Skin epidermis (tissue), 12 donors: ENCODE measurements at regions not wholly inside any gene's neighbourhood (a gene's known extent, or its start where the extent isn't known, plus 50 kb on each side); places are given as distances from the start of the nearest gene placed in this dataset.

Experiments
- H3K27ac ChIP-seq, 21 experiments: fragments of 200-600 bp; sonication (generic) in 11 of 21; one replicate each; pipeline ENCODE4 v1.5.0; 2020; ENCODE audit warnings: mild to moderate bottlenecking in 3 of 21, inconsistent platforms in 2 of 21, moderate library complexity in 2 of 21
- H3K4me3 ChIP-seq, 7 experiments: fragments of 200-600 bp; sonication (generic) in 2 of 7; one replicate each; pipeline ENCODE4 v1.5.0; 2020; ENCODE audit warnings: inconsistent platforms in 2 of 7, mild to moderate bottlenecking in 2 of 7, moderate library complexity in 1 of 7

GRCh38 chr13:91203430-91203829 lies 144.1 kb upstream of the MIR17HG start:
- H3K27ac ChIP-seq = no peak overlapping the region
- H3K4me3 ChIP-seq = no peak overlapping the region

DNA sequence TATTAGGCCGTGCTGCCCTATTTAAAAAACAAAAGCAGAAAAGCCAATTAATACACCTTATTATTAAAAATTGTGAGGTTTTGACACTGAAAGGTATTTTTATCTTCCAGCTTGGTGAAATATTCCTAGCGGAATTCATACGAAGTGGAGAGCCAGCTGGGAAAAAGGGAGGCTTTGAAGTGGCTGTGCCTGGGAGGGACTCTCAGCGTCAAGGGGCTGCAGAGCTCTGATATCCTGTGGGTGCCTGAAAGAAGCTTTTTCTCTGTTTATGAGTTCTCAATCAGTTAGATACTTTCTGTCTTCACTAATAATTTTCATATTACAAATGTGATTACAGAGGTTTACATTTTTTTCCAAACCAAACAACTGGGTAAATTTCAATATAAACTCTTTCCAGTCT lies 140.2 kb upstream of the MIR17HG start:
- Histone ChIP-seq H3K27ac (no peak overlapping the region), H3K4me3 (no peak overlapping the region)

DNA sequence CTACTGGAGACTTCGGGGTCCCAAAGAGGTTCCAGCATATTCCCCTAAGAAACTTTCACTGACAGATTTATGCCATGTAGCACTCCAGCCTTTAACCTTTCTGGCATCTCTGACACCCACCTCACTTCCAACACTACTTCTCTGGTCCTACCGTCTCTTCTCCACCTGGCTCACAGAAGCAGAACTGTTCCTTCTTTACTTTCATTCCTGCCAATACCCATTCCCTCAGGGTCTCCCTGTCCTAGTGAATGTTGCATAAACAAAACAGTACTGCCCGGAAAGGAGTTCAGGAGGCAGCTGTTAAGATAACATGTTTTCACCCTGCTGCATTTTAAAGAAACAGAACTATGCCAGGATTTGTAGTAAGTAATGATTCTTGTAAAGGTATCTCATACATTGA lies 136.0 kb upstream of the MIR17HG start:
- Histone ChIP-seq H3K4me3 (no peak overlapping the region), H3K27ac (no peak overlapping the region)

GRCh38 chr13:91212231-91212630 lies 135.3 kb upstream of the MIR17HG start:
- H3K4me3 ChIP-seq = no peak overlapping the region
- H3K27ac ChIP-seq = no peak overlapping the region

DNA sequence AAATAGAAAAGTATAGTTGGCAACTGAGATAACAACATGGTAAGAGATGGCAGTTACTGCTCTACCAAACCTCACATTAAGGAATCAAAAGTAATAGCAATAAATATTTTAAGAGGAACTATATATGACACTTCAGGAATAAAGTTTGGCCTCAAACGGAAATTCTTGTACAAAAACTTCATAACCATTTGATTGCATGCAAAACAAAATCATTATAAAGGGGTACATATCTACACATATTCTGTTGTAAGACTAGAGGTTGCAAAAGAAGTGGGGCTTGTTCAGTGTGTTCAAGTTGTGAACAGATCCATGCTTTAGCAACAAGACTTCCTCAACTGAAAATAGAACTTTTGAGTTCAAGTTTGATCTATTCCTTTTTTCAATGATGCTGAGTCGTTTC lies 133.5 kb upstream of the MIR17HG start:
- H3K27ac ChIP-seq = no peak overlapping the region
- H3K4me3 ChIP-seq = no peak overlapping the region

DNA sequence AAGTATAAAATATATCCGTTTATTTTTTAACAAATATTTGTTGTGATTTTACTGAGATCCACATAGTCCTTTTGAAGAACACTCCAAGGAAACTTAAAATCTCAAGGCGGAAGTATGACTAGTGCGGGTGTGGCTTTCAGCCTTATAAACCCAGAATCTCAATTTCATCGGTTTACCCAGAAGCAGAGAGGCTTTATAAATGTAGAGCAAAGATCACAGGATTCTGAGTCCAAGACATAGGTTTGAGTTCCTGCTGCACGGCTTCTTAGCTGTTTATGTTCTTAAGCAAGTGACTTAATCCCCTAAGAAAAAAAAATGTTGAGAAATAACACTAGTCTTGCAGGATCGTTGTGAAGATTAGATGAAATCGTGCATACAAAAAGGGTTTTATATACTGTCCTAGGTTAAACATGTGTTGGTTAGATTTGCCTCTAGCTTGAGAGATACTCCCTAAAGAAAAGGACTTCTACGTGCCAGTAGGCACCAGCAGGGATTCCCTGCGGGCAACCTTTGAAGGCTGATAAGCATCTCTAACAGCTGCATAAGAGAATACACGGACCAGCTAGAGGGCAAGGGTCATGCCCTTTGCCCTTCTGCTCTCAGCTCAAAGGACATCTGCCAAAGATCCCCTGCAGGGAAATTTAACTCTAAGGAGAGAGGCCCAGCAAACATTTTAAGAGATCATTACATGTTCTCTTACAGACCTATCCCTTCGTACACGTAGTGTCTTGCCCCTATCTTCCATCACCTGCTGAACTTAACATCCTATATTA lies 130.4 kb upstream of the MIR17HG start:
- Histone ChIP-seq H3K27ac (no peak overlapping the region), H3K4me3 (no peak overlapping the region)

DNA sequence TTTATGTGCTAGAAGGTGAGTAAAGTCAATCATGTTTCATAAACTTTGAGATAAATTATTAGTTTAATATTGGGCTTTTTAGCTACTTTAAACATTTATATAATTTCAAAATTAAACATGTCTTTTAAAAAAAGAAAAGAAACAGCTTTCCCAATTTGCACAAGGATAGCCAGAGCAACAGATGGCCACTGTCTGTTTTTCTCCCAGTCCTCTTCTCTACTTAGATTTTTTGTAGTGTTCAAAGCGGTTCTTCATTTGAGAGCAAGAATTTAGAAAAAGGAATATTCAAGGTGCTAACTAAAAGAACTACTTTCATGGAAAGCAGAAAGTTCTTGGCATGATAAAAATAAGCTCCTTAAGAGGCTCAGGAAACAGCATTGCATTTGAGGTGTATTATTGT lies 128.3 kb upstream of the MIR17HG start:
- no peak overlapping the region for H3K4me3 ChIP-seq
- no peak overlapping the region for H3K27ac ChIP-seq

DNA sequence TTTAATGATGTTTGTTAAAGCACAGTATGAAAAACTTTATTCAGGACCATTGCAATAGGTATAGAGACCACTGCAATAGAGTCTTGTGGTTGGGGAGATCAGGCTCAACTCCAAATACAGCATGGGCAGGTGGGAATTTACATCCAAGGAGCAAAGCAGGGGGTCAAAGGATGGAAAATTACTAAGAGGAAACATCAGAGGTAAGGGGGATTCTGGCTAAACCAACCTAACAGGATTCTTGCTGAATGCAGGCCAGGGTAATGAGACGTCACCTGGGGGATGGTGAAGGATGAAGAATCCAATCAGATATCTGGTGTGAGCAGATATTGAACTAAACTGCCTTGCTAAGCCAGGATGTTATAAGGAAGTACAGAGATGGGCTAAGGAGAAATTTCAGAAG lies 126.6 kb upstream of the MIR17HG start:
- no peak overlapping the region for H3K4me3 ChIP-seq

DNA sequence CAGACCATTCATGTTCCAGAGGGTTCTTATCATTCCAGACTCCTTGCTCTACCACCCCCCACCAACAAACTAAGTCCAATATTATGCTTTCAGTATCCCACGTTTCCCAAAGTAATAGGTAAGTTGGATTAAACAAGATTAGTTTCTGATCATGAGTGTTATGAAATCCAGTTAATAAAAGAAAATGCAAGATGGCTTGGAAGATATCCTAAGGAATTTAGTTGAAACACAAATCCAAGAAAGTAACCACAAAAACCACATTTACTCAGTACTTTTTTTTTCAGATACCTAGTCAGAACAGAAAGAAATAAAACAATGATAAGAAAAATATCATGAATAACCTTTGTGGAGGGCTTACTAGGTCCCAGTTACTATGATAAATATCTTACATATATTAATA lies 119.4 kb upstream of the MIR17HG start:
- Histone ChIP-seq H3K27ac (no peak overlapping the region), H3K4me3 (no peak overlapping the region)

More for the DNA sequence above, 126.6 kb upstream of the MIR17HG start:
- no peak overlapping the region for H3K27ac ChIP-seq

DNA sequence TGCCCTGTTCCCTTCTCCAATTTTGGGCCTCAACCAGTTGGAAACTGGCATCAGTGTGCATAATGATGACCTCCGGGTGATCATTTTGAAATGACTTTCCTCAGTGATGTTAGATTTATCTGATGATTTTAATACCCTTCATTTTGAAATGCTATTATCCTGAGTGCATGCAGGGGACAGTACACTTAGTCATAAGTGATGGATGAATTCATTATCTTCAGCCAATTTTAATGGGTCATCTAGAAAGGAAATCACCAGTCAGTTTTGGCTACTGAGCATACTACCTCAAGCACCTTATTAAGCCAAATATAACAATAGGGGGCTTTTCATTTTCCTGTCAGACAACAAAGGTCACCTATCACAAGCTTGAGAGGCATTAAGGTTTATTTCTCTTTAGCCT lies 118.5 kb upstream of the MIR17HG start:
- H3K27ac ChIP-seq = no peak overlapping the region
- H3K4me3 ChIP-seq = no peak overlapping the region

- H3K4me3 ChIP-seq = no peak overlapping the region
- no peak overlapping the region for H3K27ac ChIP-seq
These were observed 114.8 kb upstream of the MIR17HG start for GRCh38 chr13:91232716-91233115.

GRCh38 chr13:91233291-91233690 lies 114.2 kb upstream of the MIR17HG start:
- Histone ChIP-seq H3K27ac (no peak overlapping the region), H3K4me3 (no peak overlapping the region)

GRCh38 chr13:91236182-91236581 lies 111.3 kb upstream of the MIR17HG start:
- H3K4me3 ChIP-seq = no peak overlapping the region

DNA sequence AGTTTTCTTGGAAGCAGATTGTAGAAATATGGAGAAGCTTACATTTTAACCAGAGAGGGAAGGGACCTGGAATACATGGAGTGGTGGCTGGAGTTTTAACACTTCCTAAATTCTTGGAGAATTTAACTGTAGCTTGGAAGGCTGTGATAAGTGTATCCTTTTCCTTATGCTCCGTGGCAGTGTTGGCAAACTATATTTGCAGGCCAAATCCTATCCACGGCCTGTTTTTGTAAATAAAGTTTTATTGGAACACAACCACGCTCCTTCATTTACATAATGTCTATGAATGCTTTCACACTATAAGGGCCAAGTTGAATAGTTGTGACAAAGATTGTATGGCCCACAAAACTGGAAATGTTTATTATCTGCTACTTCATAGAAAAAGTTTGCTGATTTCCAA lies 110.6 kb upstream of the MIR17HG start:
- no peak overlapping the region for H3K4me3 ChIP-seq
- H3K27ac ChIP-seq = no peak overlapping the region

More at GRCh38 chr13:91236182-91236581, 111.3 kb upstream of the MIR17HG start:
- H3K27ac ChIP-seq = no peak overlapping the region

- Histone ChIP-seq H3K4me3 (no peak overlapping the region), H3K27ac (no peak overlapping the region)
These were observed 109.5 kb upstream of the MIR17HG start for GRCh38 chr13:91238036-91238435.

- Histone ChIP-seq H3K27ac (no peak overlapping the region), H3K4me3 (no peak overlapping the region)
These were observed 107.1 kb upstream of the MIR17HG start for GRCh38 chr13:91240341-91240740.

- no peak overlapping the region for H3K27ac ChIP-seq
- H3K4me3 ChIP-seq = no peak overlapping the region
These were observed 106.1 kb upstream of the MIR17HG start for GRCh38 chr13:91241221-91241933.

- no peak overlapping the region for H3K4me3 ChIP-seq
- H3K27ac ChIP-seq = no peak overlapping the region
These were observed 104.8 kb upstream of the MIR17HG start for GRCh38 chr13:91242652-91243051.

DNA sequence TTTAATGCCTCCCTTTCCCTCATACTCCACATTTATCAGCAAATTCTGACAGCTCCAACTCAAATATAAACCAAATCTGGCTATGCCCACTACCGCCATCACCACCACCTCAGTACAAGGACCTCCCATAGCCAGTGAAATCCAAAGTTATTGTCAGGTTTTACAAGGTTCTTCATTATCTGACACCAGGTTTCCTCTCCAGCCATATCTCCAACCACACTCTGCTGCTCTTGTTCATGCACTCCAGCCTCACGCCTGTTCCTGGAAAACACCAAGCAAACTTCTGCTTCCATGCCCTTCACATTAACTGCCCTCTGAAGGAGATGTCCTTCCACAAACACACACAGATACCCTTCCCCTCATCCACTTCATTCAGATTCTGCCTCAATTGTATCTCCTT lies 102.2 kb upstream of the MIR17HG start:
- Histone ChIP-seq H3K4me3 (no peak overlapping the region), H3K27ac (no peak overlapping the region)

DNA sequence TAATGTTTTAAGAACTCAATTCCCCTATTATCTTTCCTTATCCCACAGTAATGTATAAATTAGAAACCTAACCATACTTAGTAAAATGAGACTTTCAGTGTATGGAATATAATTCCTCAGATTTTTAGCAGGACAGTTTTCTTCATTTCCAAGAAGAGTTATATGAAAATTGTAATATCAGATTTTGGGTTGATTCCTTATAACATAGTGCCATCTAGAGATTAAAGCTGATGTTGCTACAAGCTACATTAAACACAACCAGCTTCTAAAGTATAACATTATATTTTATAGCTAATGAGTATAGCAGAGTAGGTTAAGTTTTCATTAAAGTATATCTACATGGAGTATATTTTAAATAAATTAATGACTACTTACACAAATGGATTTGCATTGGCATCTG lies 99.7 kb upstream of the MIR17HG start:
- H3K27ac ChIP-seq = no peak overlapping the region
- no peak overlapping the region for H3K4me3 ChIP-seq

- Histone ChIP-seq H3K27ac (no peak overlapping the region), H3K4me3 (no peak overlapping the region)
These were observed 99.2 kb upstream of the MIR17HG start for GRCh38 chr13:91248249-91248648.

DNA sequence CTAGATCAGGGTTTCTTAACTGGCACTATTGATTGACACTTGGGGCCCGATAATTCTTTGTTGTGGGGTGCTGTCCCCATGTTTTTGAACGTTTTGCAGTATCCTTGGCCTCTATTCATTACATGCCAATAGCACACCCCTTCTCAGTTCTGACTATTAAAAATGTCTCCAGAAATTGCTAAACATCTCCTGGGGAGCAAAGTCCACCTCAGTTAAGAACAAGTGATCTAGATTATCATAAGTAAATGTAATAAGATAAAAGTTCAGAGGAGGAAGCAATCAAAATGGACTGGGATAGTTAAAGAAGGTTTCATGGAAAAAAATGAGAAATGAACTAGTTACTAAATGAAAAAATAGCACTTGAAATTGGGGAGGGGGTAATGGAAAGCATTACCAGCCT lies 98.1 kb upstream of the MIR17HG start:
- no peak overlapping the region for H3K27ac ChIP-seq

More for the DNA sequence above, 98.1 kb upstream of the MIR17HG start:
- H3K4me3 ChIP-seq = no peak overlapping the region
